Activated CD4-positive, alpha-beta T cell treated with anti-CD3 and anti-CD28 coated beads, Interleukin-2, amount 10 ng/mL, durations not matched to agents 24 days and 14 days (primary cell): ENCODE measurements at regions not wholly inside any gene's neighbourhood (a gene's known extent, or its start where the extent isn't known, plus 50 kb on each side); places are given as distances from the start of the nearest gene placed in this dataset.
"Not testable (repeated sequence)": the region's sequence is repeated elsewhere in the genome, so short reads cannot be mapped to it uniquely, and the experiment has no call there.

ENCODE experiments used
- DNase-seq: peaks from one replicate; pipeline ENCODE4 v3.0.0; 2022
- H3K27ac Mint-ChIP-seq: one replicate; pipeline ENCODE4 v1.8.0; 2022; ENCODE audit warnings: mild to moderate bottlenecking, mixed read lengths
- H3K27me3 Mint-ChIP-seq: one replicate; pipeline ENCODE4 v1.8.0; 2022; ENCODE audit warnings: mixed read lengths
- H3K36me3 Mint-ChIP-seq: one replicate; pipeline ENCODE4 v1.8.0; 2022; ENCODE audit warnings: low read depth, mild to moderate bottlenecking, mixed read lengths
- H3K4me1 Mint-ChIP-seq: one replicate; pipeline ENCODE4 v1.8.0; 2021; ENCODE audit warnings: mixed read lengths
- H3K4me3 Mint-ChIP-seq: one replicate; pipeline ENCODE4 v1.8.0; 2022; ENCODE audit warnings: mild to moderate bottlenecking, moderate library complexity, mixed read lengths
- H3K9me3 Mint-ChIP-seq: one replicate; pipeline ENCODE4 v1.8.0; 2021; ENCODE audit warnings: mixed read lengths
- intact Hi-C: fragments of 100-400 bp; cut with micrococcal nuclease; formaldehyde crosslinking; loops from one replicate; pipeline ENCODE4 v1.15.1; 2023

DNA sequence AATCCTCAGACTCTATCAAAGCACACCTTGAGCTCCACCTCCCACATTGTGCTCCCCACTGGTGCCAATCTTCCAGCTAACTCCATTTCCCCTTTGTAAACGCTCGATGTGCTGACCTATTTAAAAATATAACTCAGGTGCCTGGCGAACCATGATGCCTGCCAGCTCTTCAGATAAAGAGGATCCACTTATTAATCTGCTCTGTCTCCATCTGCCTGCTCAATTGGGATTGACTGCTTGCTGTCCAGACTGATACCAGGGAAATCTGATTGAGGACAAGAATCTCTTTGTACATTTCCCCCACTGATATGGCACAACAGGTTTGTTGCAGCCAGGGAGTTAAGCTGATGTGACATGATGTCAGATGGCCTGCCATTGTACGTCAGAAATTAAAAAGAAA lies 2036.5 kb upstream of the CELF4 start:
- Mint-ChIP-seq H3K9me3 (no peaks in the 10 kb centered on the region), H3K27me3 (no peaks in the 10 kb centered on the region), H3K4me1 (no peaks in the 10 kb centered on the region), H3K4me3 (no peak overlapping the region), H3K27ac (no peak overlapping the region), H3K36me3 (no peaks in the 10 kb centered on the region)
- intact Hi-C loops, result no loop called here
- no peak for DNase-seq

GRCh38 chr18:39600894-39601293 lies 2035.3 kb upstream of the CELF4 start:
- intact Hi-C loops, result no loop called here
- no peak overlapping the region for H3K27ac Mint-ChIP-seq
- no peaks in the 10 kb centered on the region for H3K27me3 Mint-ChIP-seq
- no peak for DNase-seq
- H3K9me3 Mint-ChIP-seq, result no peaks in the 10 kb centered on the region
- no peak overlapping the region for H3K4me3 Mint-ChIP-seq
- no peaks in the 10 kb centered on the region for H3K4me1 Mint-ChIP-seq
- no peaks in the 10 kb centered on the region for H3K36me3 Mint-ChIP-seq

DNA sequence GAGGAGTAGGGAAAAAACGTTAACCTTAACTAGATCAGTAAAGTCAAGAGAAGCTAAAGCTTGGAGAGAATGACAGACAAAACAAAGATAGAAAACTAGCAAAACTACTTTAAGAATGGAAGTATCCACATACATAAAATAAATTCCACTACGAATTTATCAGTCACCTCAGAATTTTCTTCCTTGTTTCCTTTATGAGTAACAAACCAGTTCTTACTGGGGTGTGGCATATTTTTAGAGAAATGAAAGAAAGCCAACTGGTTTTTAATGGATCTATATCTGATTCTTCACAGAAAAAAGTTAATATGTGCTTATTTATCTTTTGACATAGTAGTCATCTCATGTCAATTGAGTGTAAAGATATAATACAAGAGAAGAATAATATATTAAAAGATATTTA lies 2033.7 kb upstream of the CELF4 start:
- intact Hi-C loops, result no loop called here
- H3K27ac Mint-ChIP-seq, result no peak overlapping the region
- no peaks in the 10 kb centered on the region for H3K27me3 Mint-ChIP-seq

GRCh38 chr18:39596891-39597290 lies 2031.3 kb upstream of the CELF4 start:
- no peak for DNase-seq
- intact Hi-C loops, result no loop called here
- H3K4me1 Mint-ChIP-seq, result no peaks in the 10 kb centered on the region
- H3K4me3 Mint-ChIP-seq, result no peak overlapping the region
- H3K9me3 Mint-ChIP-seq, result peaks cover 4% of the 10 kb centered on the region
- H3K27me3 Mint-ChIP-seq, result no peaks in the 10 kb centered on the region
- H3K36me3 Mint-ChIP-seq, result no peaks in the 10 kb centered on the region
- no peak overlapping the region for H3K27ac Mint-ChIP-seq

More for the DNA sequence above, 2033.7 kb upstream of the CELF4 start:
- Mint-ChIP-seq H3K36me3 (no peaks in the 10 kb centered on the region), H3K9me3 (no peaks in the 10 kb centered on the region), H3K4me1 (no peaks in the 10 kb centered on the region), H3K4me3 (no peak overlapping the region)
- no peak for DNase-seq

DNA sequence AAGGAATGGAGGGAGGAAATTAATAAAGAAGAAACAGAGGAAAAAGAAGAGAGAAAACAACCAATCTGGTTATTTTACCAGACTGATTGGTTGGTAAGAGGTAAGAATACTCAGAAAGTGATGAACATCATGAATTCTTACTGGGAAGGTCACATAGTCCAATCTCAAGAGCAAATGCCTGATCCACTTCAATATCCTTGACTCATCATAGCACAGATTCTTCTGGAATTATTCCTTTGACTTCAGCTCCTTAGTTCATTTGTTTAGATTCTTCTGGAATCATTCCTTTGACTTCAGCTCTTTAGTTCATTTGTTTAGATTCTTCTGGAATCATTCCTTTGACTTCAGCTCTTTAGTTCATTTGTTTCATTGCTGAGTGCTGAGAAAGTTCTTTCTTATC lies 2030.6 kb upstream of the CELF4 start:
- Mint-ChIP-seq H3K4me3 (no peak overlapping the region), H3K9me3 (peaks cover 4% of the 10 kb centered on the region), H3K36me3 (no peaks in the 10 kb centered on the region), H3K27me3 (no peaks in the 10 kb centered on the region), H3K4me1 (no peaks in the 10 kb centered on the region), H3K27ac (no peak overlapping the region)
- DNase-seq, result no peak
- intact Hi-C loops, result no loop called here

DNA sequence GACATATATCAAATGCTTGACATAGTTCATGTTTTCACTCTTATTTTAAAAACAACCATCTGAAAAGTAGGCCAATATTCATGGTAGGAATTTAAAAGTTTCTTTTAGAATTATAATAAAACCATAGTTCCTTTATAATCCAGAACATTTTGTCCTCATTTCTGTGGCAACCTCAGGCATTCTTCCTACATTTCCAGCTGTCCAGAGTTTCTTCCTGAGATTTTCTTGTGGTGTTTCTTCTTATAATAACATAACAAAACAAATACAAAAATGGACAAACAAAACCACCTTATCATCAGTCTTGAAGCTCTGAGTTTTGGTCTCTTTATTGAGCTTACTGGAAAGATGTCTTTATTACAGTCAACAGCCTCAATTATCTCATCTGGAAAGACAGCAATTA lies 2028.6 kb upstream of the CELF4 start:
- Mint-ChIP-seq H3K4me1 (no peaks in the 10 kb centered on the region), H3K9me3 (peaks cover 4% of the 10 kb centered on the region), H3K36me3 (no peaks in the 10 kb centered on the region), H3K27ac (no peak overlapping the region), H3K27me3 (no peaks in the 10 kb centered on the region), H3K4me3 (no peak overlapping the region)
- intact Hi-C loops, result no loop called here
- DNase-seq, result no peak

DNA sequence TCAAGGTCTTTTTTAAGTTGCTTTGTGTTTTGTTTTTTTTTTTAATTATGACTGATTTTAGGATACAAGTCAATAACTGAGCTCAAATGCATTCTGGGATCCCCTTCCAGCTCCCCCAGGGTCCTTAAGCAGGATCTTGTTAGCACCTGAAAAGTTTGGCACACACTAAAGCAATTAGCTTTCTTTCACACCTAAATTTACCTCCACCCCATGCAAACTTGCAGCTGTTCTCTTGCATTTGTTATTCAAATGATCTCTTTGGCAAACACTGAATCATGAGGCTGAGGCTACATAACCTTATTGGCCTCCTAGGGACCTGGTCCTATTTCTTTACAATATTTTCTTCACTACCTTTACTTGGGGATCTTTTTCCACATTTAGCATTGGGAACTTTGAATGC lies 2026.1 kb upstream of the CELF4 start:
- intact Hi-C loops, result no loop called here
- peaks cover 4% of the 10 kb centered on the region for H3K9me3 Mint-ChIP-seq
- H3K4me3 Mint-ChIP-seq, result no peak overlapping the region
- no peak for DNase-seq
- H3K4me1 Mint-ChIP-seq, result no peaks in the 10 kb centered on the region
- H3K36me3 Mint-ChIP-seq, result no peaks in the 10 kb centered on the region
- H3K27me3 Mint-ChIP-seq, result no peaks in the 10 kb centered on the region
- no peak overlapping the region for H3K27ac Mint-ChIP-seq

- Mint-ChIP-seq H3K27ac (no peak overlapping the region), H3K27me3 (no peaks in the 10 kb centered on the region), H3K4me1 (no peaks in the 10 kb centered on the region), H3K36me3 (no peaks in the 10 kb centered on the region), H3K4me3 (no peak overlapping the region), H3K9me3 (peaks cover 4% of the 10 kb centered on the region)
- DNase-seq, result no peak
- intact Hi-C loops, result no loop called here
These were observed 2023.9 kb upstream of the CELF4 start for GRCh38 chr18:39589496-39589895.

GRCh38 chr18:39587586-39587985 lies 2022.0 kb upstream of the CELF4 start:
- H3K4me3 Mint-ChIP-seq, result no peak overlapping the region
- no peaks in the 10 kb centered on the region for H3K36me3 Mint-ChIP-seq
- no peak overlapping the region for H3K27ac Mint-ChIP-seq
- no peak for DNase-seq
- H3K9me3 Mint-ChIP-seq, result no peaks in the 10 kb centered on the region
- H3K27me3 Mint-ChIP-seq, result no peaks in the 10 kb centered on the region
- H3K4me1 Mint-ChIP-seq, result no peaks in the 10 kb centered on the region
- intact Hi-C loops, result no loop called here

DNA sequence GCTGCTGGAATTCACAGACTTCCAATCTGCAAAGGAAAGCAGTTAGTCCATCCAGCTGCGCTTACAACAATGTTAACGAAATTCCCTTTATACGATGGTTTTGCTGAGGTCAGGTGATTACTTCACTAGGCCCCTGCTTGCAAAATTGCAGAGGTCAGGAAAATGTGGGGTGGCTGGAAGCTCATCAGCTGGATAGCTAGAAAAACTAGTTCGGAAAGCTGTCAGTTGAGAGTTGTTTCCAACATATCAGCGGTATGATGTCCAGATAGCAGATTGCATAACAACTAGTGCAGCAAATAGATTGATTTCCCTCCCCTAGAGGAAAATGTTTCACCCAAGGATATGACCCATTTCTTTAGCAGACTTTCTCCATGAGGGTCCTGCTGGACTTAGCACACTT lies 2021.1 kb upstream of the CELF4 start:
- Mint-ChIP-seq H3K9me3 (no peaks in the 10 kb centered on the region), H3K4me3 (no peak overlapping the region), H3K27ac (no peak overlapping the region), H3K27me3 (no peaks in the 10 kb centered on the region), H3K4me1 (no peaks in the 10 kb centered on the region), H3K36me3 (no peaks in the 10 kb centered on the region)
- intact Hi-C loops, result no loop called here
- DNase-seq, result no peak

DNA sequence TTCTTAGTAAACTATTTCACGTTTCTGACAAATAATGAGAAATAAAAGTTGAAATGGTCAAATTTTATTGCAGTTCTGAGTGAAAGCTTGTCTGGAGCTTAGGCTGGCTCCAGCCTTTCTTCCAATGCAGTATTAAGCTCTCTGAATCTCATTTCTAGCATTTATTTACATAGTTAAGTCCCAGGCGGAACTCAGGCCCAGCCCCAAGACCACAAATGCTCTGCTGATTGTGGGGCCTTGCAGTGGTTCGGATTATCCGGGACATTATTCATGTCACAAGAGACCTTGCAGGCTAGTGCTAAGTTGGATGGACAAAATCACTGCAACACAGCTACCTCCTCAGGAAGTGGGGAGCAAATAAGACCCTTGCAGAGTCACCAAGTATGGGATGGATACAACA lies 2009.3 kb upstream of the CELF4 start:
- intact Hi-C loops, result no loop called here
- no peaks in the 10 kb centered on the region for H3K9me3 Mint-ChIP-seq

GRCh38 chr18:39571511-39571910 lies 2005.9 kb upstream of the CELF4 start:
- no peak overlapping the region for H3K27ac Mint-ChIP-seq
- H3K4me1 Mint-ChIP-seq, result no peaks in the 10 kb centered on the region
- no peak overlapping the region for H3K4me3 Mint-ChIP-seq
- no peaks in the 10 kb centered on the region for H3K36me3 Mint-ChIP-seq
- no peaks in the 10 kb centered on the region for H3K27me3 Mint-ChIP-seq
- intact Hi-C loops, result no loop called here
- DNase-seq, result no peak
- no peaks in the 10 kb centered on the region for H3K9me3 Mint-ChIP-seq

More for the DNA sequence above, 2009.3 kb upstream of the CELF4 start:
- Mint-ChIP-seq H3K4me3 (no peak overlapping the region), H3K4me1 (no peaks in the 10 kb centered on the region), H3K36me3 (no peaks in the 10 kb centered on the region), H3K27ac (no peak overlapping the region), H3K27me3 (no peaks in the 10 kb centered on the region)
- no peak for DNase-seq

- H3K4me3 Mint-ChIP-seq, H3K9me3 Mint-ChIP-seq, DNase-seq, H3K27me3 Mint-ChIP-seq, intact Hi-C loops, H3K4me1 Mint-ChIP-seq, H3K36me3 Mint-ChIP-seq, H3K27ac Mint-ChIP-seq: not testable (repeated sequence)
These were observed 2000.1 kb upstream of the CELF4 start for GRCh38 chr18:39565551-39566230.

DNA sequence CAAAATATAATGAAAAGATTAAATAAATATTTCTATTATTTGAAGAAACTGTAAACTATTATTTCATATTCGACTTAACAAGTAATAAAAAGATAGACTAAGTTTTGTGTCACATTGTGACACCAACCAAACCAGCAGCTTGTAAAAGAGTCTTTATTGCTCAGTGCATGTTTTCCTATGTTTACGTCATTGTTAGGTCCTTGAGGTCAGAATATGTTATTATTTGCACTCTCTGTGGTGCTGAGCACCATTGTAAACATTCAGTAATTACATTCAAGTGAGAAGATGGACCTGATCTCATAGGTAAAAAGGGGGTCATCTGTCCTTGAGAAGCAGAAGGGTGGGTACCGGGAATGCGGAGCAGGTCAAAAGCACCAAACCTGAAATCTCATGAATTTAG lies 1999.1 kb upstream of the CELF4 start:
- intact Hi-C loops, result no loop called here
- Mint-ChIP-seq H3K4me1 (no peaks in the 10 kb centered on the region), H3K36me3 (no peaks in the 10 kb centered on the region), H3K27me3 (no peaks in the 10 kb centered on the region), H3K9me3 (peaks cover 3% of the 10 kb centered on the region), H3K27ac (no peak overlapping the region), H3K4me3 (no peak overlapping the region)
- no peak for DNase-seq

DNA sequence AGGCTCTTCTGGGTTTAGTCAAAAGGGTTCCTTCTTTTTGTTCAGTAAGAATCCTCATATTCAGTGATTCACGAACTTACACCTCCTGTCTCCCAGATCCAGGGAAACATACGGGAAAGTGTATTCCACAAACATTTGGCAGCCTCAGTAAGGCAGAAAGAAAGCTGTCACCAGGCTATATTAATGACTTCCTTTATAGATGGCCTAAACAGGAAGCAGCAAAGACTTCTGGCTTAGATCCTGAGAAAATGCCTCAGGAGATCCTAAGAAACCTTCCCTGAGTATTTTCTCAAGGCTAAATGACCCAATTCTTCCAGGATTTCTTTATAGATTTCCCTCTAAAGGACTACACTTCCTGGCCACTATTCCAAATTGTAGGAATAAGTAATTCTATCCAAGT lies 1995.5 kb upstream of the CELF4 start:
- Mint-ChIP-seq H3K27ac (no peak overlapping the region), H3K4me1 (no peaks in the 10 kb centered on the region), H3K36me3 (no peaks in the 10 kb centered on the region), H3K9me3 (peaks cover 3% of the 10 kb centered on the region), H3K27me3 (no peaks in the 10 kb centered on the region), H3K4me3 (no peak overlapping the region)
- no peak for DNase-seq
- intact Hi-C loops, result no loop called here
